IPS-NIHi7 (cell line): ENCODE measurements at regions not wholly inside any gene's neighbourhood (a gene's known extent, or its start where the extent isn't known, plus 50 kb on each side); places are given as distances from the start of the nearest gene placed in this dataset.

Experiments used
- DNase-seq: peaks from one replicate; pipeline ENCODE4 v3.0.0; 2012; ENCODE audit warnings: mixed read lengths; ENCODE audit errors: extremely low spot score

DNA sequence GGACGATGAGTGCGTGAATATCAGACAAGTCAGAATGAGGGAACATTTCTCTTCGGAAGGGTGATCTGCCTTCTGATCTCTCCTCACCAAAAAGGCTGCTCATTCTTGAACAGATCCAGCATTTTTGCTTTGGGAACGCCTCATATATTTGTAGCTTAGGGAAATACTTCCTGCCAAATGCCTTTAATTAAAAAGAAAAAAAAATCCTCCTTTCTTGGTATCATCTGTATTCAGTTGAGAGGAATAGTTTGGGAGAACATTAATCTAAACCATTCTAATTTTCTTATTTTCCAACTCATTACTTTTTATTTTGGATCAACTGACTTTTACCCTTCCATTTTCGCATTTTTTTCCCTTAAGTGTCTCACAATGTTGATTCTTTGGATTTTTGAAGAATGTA is 163.4 kb downstream of the SNX18 start:
- DNase-seq: no peak

DNA sequence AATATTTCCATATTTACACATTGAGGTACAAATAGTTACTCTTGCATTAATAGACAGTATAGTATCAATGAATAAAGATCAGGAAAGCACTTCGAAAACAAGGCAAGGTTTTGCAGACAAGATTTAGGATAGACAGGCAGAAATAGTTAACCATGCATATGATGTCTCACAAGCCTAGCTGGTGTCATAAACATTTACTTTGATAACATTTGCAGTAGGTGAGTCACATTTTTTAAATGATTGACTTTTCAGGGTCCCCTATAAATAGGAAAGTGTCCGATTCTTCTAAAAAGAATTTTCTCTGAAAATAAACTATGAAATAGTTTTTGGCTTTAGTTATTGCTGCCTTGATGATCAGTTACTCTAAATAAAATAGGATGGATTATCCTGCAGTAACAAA is 162.1 kb downstream of the SNX18 start:
- DNase-seq: no peak

- no peak for DNase-seq
These were observed 161.2 kb downstream of the SNX18 start for GRCh38 chr5:54678737-54679136.

- DNase-seq: no peak
These were observed 159.2 kb downstream of the SNX18 start for GRCh38 chr5:54676481-54677340.

DNA sequence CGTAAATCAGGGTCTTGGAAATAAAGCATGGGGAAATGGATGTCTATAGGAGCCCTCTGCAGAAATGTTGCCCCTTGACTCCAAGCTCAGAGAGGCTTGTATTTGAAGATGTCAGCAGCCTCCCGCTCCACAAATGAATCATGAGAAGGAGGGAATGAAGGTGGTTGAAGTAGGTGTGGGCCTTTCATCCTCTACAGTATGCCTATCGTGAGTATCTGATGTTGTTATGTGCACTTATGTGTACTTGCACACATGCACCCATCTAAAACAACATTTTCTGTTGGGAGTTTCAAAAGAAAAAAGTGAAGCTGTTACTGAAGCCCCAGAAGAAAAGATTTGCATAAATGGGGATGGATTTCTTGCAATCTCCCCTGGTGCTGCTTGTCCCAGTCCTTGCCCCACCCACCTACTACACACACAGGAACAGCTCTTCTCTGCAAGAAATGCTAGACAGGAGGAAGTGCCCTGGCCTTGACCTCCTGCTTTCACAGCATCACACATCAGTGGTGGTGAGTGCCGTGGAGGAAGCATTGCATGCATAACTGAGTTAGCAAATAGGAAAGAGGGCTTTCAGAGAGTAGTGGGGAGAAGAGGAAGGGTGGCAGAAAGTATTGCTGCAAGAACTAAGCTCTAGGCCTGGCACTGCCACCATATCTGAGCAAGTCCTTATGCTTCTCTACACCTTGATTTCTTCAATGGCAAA is 156.1 kb downstream of the SNX18 start:
- no peak for DNase-seq

DNA sequence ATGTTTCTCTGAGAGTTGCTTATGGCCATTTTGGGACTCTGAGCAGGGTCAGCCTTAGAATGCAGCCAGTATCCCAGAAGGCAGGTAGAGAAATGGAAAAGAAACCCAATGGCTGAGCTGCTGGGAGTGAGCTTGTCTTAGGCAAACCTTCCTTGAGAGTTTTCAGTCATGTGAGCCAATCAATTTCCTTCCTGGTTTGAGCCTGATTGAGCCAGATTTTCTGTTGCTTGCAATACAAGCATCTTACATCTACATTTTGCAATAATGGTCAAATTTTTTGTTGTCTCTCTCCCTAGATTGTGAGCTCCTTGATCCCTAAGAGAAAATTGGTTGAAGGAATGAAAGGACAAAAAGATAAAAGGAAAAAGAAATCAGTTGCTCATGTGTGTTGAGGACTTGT is 155.3 kb downstream of the SNX18 start:
- no peak for DNase-seq

DNA sequence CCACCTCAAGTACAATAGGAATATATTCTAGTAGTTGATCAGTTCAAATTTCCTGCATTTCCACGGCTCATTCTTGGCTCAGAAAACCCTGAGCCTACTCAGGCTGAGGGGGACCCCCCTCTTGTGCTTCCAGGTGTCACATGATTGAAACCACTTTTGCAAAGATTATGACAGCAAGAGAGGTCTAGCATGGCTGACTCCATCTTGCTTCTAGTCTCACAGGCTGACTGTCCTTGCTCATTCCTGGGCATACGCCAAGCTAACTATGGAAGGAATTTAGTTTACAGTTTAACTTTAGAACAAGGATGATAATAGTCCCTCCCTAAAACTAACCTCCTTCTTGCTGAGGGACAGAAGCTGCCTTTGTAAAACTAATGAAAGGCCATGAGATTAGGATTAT is 154.1 kb downstream of the SNX18 start:
- no peak for DNase-seq

- DNase-seq: no peak
These were observed 153.6 kb downstream of the SNX18 start for GRCh38 chr5:54671111-54671531.

- DNase-seq: no peak
These were observed 152.7 kb downstream of the SNX18 start for GRCh38 chr5:54670281-54670680.

DNA sequence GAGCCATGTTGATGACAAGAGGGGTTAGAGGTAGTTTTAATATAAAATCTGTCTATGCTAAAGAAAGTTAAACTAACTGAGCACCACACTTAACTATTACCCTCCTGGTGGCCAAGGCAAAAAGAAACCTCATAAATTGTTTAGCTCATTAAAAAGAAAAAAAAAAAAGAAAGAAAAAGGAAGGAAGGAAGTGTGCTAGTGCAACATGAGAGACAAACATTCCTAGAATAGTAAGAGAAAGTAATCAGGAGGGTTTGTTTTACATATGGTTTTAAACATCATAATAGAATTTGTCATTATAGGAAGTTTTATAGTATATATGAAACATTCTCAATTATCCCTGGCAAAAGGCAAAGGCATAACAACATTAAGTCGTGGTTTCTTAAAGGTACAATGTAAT is 152.3 kb downstream of the SNX18 start:
- DNase-seq: no peak

GRCh38 chr5:54669285-54669684 is 151.7 kb downstream of the SNX18 start:
- DNase-seq: no peak

DNA sequence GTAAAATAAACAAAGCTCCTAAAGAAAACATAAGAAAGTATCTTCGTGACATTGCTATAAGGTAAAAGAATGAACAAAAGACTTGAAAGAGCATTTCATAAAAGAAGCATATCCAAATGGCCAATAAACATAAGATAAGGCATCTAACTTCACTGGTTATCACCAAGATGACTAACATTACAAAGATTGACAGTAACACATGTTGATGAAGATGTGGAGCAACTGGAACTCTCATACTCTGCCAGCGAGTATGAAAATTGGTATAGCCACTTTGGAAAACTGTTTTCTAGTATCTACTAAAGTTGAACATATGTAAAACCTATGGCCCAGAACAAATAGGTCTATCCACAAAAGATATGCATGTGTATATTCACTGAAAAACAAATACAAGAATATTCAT is 150.5 kb downstream of the SNX18 start:
- no peak for DNase-seq

DNA sequence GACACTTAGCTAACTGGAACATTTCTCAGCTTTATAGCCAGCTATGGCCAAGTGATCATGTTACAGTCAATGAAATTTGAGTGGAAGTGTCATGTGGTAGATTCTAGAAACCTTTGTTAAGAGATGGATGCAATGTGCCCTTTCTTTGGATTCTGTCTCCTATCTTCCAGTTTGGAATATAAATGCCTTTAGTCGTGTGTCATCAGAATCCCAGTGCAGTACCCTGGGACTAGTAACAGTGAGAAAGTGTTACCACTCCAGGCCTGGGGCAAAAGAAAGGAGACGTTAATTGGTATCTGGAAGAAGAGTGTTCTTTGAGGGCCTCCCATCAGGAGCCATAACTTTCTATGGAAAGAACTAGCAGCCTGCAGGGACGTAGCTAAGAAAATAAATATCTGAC is 149.6 kb downstream of the SNX18 start:
- no peak for DNase-seq

DNA sequence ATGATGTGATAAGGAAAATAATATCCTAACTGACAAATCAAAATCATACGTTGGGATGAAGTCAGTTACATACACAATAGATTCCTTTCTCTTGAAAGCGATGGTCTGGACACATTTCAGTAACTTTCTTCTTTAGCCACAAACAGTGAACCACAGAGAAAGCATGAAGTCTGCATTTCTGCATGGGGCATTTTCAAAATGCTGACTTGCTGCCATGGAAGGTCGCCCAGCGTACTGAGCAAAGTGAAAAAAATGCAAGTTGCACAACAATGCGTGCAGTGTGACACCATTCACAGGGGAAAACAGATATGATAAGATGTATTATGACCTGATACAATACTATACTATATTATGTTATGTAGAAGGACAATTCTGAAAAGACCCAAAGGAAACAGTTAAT is 146.3 kb downstream of the SNX18 start:
- DNase-seq: no peak

DNA sequence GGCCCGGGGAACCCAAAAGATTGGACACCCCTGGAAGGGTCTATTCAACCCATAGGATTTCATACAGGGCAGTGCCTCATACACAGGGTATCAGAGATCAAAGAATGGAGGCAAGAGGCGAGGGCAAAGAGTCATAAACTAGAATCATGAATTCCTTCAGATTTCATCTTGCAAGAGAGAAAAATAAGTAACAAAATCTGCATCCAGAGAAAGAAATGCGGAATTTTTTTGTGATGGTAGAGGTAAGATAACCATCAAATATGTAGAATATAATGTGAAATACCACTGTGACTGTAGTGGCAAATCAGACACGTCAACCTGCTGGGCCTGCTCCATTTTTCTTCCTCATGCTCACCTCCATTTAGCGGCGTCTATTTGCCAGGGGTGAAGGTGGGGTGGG is 143.6 kb downstream of the SNX18 start:
- no peak for DNase-seq

GRCh38 chr5:54659700-54660131 is 142.2 kb downstream of the SNX18 start:
- DNase-seq: no peak

DNA sequence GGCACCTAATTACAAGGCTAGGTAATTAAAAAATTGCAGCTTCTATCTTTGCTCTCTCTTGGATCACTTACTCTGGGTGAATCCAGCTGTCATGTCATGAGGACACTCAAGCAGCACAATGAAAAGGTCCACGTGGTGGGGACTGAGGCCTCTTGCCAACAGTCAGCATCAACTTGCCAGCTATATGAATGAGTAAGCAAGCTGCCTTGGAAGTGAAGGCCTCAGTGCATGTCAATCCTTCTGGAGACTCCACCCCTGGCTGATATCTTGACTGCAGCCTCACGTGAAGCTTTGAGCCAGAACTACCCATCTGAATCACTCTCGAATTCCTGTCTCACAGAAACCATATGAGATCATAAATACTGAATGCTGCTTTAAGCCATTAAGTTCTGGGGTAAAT is 140.5 kb downstream of the SNX18 start:
- peak; percentile 25 for DNase-seq

GRCh38 chr5:54656261-54656728 is 138.7 kb downstream of the SNX18 start:
- no peak for DNase-seq

DNA sequence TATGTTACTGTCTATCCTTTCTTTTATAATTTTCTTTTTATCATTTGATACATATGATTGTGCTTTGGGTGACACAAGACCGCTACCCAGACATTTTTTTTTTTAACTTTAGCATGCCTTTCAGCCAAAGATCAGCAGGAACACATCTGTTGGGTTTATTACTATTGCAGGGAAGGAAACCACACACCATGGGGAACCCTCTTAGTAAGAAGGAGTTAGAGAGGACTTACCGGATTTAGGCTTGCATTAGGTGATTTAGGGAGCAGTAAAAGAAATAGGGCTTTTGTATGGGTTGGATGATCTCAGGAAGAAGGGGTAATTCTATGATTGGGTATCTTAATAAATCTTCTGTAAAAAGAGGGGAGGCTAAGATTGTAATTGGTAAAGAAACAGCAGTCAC is 138.2 kb downstream of the SNX18 start:
- no peak for DNase-seq

- no peak for DNase-seq
These were observed 137.7 kb downstream of the SNX18 start for GRCh38 chr5:54655266-54655665.

DNA sequence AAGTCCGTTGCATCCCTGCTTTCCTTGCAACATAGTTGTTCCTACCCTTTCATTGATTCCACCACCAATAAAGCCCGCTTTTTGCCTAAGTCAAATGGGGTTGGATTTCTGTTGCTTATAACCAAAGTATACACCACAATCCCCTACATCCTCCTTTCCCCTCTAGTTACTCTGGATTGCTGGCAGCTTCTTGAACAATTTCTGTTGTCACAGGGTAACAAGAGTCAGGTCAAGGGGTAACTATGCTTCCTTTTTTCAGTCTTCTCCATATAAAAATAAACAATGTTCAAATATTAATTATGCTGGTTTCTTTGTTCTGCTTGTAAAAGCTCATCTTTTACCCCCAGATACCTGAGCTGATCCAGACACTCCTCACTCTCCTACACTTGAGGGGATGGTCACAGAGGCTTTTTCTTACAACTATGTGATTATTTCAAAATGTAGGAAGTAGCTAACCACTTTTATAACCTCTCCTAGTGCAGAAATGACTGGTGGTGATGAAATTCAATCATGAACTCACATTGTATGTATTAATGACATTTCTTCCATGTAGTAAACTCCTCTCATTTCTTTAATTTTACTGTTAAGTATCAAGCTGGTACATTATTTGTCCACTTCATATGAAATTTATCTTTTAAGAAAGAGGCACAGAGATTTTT is 136.5 kb downstream of the SNX18 start:
- DNase-seq: no peak

DNA sequence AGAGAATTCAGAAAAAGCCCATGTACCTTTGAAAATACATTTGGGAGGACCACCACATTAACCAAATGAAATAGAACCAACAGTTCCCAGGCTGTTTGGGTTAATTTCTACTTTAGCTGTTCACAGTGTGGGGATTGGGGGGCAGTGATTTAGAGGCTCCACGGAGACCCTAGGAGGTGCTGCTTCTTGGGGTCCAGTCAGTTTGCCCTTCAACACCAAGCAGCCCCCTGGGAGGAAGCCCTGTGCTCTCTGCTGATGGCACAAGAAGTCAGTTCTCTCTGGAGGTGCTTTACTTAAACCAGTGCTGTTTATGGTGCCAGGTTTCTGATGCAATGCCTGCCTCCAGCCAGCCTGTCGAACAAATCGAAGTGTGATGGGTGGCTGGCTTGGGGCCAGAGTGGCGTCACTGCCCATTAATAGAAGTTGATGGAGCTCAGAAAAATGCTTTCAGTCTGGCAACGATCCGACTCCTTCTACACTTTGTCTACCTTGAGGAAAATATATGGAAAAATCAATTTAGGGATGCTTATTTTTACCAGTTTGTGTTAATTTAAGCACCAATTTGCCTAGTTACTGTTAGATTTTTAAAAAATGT is 134.0 kb downstream of the SNX18 start:
- no peak for DNase-seq
